HS-5 (cell line): ENCODE measurements at regions not wholly inside any gene's neighbourhood (a gene's known extent, or its start where the extent isn't known, plus 50 kb on each side); places are given as distances from the start of the nearest gene placed in this dataset.

Source experiments
- DNase-seq: peaks from one replicate; pipeline ENCODE4 v3.0.0-alpha.2; 2012; ENCODE audit warnings: low read depth

DNA sequence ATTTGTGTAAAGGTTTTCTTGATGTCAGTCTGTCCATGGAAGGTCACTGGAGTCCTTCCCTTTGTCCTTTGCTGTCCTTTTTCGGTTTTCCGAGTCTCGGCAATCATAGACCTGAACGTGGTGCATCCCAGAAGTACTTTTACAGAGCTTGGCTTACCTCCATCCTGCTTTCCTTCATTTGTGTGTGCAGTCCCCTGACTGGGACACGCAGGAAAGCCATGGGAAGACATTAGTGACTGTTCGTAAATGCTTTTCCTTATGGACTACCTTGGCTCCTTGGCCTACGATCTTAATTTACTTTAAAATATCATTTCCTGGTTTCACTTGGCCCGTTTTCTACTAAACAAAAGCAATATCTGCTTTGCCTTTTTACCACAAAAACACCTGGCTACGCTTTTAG, 328.4 kb upstream of the RARB start:
- no peak for DNase-seq

DNA sequence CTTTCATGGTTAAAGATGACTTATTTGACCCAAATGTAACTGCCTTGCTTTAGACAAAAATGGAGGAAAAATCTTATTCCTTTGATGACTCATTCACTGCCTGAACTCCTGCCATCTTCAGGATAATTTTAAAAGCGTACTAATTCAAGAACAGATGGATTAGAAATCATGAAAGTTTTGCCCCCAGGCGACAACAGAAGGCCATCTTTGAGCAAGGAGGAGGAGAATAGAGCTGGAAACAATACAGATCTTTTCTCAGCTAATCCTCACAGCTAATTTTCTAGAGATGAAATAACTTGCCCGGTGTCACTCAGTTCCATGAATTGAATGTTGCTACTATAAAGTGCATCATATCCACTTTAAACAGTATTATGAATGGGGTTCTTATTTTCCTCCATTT, 324.7 kb upstream of the RARB start:
- no peak for DNase-seq

DNA sequence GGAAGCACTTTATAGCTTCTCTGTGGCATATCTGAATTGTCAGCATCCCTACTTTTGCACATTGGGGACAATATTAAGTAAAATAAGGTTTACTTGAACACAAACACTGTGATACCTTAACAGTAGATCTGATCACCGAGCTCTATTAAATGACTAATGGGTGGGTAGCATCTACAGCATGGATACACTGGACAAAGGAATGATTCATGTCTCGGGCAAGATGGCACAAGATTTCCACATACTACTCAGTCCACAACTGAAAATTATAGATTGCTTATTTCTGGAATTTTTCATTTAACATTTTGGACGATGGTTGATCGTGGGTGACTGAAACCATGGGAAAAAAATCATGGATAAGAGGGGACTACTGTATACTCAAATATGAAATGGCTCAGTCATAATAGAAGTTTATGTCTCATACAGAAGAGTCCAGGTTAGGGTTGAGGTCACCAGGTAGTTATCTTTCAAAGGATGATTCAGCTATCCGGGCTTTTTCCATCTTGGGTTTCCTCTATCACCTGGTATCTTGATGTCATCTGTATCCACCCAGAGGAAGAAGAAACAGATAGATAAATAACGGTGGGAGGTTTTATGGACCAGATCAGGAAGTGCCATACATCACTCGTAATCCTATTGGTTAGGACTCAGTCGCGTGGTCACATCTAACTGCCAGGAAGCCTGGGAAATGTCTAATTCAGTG, 320.0 kb upstream of the RARB start:
- no peak for DNase-seq

DNA sequence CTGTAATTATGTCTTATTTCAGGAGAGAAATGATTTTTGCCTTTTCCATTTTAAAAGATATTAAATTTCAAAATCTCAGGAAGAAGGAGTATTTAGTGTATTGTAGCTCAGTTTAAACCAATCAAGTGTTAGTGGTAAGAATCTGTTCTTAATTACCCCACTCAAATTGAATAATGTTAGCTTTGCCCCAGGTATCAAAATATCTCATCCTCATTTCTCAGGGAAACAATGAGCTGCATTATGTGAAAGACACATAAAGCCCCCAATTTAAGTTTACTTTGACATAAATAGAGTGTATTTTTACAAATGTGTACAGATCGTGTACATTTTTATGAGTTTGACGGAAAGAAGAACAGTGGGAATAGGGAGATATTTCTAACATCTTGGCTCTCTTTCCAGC, 317.4 kb upstream of the RARB start:
- no peak for DNase-seq

DNA sequence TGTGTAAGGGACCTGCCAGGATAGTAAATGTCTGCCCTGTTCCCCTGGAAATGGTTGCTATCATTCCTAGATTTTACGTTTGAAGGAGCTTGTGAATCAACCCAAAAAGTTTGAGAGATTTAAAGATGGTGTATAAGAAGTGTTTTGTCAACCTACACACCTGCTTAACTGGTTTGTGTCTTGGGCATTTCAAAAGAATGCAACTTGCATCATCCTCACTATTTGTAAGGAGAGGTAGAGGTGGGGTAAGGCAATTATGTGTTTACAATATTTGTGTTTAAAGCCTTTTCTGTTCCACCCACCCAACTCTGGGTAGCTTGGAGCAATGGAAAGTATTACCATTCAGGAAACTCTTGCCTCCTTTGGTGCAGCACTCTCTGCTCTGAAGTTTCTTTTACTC, 314.2 kb upstream of the RARB start:
- no peak for DNase-seq

DNA sequence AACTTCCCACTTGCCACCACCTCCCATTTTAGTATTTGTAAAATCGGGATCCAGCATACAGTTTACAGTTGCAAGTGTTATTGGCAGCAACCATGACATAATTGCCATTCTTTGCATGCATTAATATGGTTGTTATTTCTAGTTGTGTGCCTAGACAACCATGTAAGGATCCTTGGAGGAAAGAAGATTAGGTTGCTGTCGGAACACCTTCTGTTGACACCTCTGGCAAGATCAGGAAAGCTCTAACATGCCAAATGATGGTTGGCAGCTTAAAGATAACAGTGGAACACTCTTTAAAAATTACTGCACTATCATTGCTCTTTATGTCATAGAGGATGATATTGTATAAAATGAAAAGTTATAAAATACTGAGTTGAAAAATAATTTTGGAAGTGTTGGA, 313.5 kb upstream of the RARB start:
- DNase-seq: no peak

DNA sequence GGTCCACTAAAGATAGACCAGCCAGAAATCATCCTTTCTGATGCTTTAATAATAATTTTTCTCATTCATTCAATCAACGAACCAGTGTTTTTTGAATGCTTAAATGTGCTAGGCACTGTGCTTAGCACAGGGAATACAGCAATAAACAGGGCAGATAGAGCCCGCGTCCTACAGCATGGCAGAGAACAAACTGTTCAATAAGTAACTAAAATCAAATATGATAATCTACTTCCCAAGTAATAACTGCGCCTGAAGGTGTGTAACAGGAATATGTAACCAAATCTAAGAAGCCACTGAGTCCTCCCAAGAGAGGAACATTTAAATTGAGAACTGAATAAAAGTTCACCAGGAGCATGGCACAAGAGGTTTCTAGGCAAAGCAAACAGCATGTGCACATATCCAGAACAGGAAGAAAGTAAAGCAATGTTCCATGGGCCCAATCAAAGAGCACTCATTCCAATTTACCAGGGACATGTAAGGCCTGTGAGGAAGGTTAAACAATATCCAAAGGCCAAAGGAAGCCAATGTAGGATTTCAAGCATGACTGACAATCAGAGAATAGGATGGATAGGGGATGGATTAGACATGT, 311.0 kb upstream of the RARB start:
- DNase-seq: no peak

DNA sequence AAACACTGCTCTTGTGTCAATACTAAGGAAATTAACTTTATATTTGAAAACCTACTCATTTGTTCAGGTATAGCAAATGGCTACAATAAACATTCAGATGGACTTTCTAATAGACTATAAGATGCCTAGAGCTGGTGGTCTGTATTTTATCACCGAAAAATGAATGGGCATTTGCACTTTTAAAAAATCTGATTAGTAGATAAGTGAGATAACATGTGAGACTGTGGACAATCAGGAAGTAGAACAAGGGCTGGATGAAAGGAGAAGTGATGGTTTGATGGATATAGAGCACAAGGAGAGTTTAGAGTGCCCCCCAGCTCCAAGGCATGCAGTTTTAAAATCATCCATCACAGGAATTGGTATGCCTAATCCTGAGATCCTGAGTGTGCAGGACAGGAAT, 308.4 kb upstream of the RARB start:
- DNase-seq: no peak

DNA sequence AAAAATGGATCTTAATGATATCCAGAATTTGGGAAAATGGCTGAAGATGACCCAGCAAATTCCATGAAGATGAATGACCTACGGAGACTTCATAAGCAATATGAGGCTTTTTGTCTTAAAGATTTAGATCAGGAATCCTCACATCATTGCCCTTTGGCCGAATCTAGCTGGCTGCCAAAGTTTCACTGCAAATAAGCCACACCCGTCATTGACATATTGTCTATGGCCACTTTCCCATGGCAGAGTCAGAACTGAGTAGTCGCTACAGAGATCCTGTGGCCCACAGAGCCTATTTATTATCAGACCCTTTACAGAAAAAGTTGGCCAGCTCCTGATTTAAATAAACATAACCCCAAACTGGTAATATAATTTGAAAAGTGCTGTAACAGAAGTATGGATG, 307.4 kb upstream of the RARB start:
- DNase-seq: no peak

DNA sequence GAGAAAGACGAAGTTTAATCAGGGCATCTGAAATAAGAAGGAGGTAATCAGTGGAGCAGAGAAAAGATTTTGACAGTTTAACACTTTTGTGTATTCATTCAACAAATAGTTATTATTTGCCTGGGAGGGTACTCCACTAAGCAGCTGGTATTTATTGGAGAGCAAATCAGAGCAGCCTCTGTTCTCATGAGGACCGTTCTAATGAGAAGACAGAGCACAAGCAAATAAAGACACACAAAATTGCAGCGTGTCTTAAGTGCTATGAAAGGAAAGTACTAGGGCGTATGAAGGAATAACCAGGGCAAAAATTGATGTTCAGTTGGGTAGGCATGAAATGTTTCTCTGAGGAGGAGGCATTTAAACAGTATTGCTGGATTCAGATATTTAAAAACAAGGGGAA, 302.9 kb upstream of the RARB start:
- DNase-seq: no peak

DNA sequence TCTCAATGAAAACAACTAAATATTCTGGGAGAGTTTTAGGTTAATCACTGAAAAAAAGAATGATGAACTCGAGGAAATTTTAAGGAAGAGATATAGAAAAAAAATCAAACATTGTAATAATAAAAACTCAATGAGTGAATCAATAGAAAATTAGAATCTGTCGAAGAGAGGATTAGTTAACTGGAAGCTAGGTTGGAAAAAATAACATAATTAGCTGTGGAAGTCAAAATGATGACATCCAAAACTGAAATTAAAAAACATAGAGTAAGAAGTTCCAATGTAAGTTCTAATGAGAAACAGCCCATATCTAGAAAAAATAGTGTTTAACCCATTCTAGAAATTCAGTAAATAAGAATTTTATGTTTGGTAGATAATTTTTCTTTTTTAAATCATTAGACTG, 299.3 kb upstream of the RARB start:
- no peak for DNase-seq

DNA sequence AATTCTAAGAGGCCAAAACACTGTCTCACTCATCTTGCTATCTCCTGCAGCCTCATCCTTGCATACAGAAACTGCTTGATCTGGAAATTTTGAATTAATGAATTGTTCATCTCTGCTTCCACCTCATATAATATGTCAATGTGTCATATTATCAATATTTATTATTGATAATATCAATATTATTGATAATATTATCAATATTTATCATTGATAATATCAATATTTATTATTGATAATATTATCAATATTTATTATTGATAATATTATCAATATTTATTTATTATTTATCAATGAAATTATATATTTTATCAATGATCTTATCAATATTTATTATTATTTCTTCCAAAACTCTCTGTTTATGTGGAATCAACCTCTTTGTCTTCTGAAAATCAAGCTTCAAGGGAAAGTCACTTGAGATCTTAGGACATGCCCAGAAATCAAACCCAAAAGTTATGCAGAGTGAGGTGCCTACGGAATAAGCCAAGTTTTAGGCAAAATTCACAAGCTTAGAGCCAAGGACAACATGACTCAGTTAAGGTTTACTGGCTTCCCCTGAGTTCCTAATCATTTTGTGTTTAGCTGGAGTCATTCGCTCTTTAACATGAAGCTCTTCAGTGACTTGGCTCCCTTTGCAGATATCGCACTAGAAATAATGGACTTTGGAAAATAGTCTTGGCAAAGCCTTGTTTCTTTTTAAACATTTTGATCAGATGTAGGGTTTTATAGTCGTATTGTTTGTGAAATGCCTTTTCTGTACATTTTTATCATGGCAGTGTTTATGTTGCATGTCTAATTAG, 297.1 kb upstream of the RARB start:
- no peak for DNase-seq

DNA sequence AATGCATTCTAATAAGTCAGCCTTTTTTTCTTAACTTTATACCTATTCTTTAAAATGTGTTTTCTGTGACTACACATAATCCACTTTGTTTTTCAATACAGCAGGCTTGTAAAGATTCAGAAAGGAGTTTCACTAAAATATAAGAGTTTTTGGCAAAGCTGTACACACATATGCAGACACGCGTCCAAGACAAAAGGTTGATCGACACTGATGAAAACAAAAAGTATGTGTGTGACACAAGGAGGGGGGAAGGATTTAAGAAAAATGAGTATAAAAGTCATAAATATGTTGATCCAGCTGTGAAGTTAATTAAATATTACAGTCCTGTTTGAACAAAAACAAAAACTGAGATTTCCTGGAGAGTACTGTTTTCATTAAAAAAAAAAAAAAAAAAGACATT, 294.5 kb upstream of the RARB start:
- no peak for DNase-seq

DNA sequence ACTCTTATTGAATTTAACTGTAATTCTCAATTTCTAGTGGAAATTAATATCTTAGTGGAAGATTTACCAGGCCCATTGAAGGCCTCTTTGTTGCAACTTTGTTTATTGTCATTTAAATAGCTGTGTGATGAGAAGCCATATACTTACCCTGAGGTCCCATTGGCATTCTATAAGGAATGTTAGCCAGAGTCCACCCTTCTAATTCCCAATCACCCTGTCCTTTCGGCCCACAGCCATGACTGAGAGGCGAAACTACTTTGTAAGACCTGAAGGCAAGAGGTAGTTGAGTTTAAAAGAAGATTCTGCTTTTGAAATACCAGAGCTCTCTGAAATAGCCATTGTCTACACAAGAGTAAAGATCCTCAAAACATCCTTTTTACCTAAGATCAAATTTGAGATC, 290.5 kb upstream of the RARB start:
- DNase-seq: no peak

DNA sequence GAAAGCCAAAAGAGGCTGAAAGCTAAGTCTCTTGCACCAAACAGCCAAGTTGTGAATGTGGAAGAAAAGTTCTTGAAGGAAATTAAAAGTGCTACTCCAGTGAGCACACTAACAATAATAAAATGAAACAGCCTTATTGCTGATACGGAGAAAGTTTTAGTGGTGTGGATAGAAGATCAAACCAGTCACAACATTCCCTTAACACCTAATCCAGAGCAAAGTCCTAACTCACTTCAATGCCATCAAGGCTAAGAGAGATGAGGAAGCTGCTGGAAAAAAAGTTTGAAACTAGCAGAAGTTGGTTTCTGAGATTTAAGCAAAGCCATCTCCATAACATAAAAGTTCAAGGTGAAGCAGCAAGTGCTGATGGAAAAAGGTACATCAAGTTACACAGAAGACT, 288.8 kb upstream of the RARB start:
- no peak for DNase-seq

DNA sequence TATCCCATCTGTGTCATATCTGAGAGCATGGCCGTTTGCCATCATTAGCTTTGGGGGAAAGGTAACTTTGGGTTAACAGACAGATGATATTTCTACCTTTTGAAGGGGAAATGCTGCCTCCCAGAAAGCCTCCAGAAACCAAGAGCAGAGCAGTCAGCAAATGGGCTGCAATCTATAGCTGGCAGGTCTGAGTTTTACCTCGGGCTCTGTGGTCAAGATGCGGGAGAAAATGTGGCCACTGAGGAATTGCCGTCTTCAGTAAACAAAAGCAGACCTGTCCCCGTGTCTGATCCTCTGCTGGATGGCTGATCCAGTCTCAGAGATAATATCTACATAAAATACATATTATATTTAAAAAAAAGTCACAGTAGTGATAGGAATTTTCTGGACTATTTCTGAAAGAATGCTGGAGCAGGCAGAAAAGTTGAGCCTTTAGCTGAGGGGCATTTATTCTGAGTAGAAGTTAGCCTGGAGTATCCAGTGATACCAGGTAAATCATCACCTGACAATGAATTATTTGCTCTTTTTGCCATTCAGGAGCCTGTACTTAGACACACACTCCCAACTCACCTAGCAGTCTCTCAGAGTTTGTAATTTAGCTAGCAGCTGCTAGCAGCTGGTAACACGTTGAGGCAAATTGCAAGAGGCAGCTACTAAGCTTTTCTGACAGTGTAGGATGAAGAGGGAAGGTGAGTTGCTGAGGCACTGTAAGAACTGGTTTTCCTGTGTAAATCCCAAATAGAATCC, 285.3 kb upstream of the RARB start:
- DNase-seq: no peak

DNA sequence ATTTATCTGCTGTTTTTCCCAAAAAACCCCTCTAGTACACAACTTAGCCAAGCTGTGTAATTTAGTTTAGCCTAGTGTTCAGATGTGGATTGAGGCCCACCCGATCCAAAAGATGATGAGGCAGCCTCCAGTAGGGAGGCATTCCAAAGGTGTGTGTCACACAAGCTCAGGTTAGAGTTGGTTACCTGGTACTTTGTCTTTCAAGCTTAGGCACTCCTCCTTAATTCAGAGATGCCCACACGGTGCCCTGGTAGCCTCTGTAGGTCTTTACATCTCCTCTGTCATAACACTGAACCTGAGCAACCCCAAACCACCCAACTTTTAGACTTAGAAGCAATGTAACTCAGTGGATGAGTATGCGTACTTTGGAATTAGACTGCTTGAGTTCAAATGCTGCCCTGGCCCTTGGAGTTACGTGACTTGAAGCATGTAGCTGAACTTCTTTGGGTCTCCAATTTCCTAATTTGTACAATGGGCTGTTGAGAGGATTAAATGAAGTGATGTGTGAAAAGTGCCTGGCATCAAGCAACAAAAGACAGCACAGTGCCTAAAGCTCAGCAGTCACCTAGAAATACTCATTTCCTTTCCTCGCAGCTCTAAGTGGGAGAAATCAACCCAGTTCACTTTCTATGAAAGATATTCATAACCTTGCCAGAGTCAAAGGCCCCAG, 284.6 kb upstream of the RARB start:
- no peak for DNase-seq

DNA sequence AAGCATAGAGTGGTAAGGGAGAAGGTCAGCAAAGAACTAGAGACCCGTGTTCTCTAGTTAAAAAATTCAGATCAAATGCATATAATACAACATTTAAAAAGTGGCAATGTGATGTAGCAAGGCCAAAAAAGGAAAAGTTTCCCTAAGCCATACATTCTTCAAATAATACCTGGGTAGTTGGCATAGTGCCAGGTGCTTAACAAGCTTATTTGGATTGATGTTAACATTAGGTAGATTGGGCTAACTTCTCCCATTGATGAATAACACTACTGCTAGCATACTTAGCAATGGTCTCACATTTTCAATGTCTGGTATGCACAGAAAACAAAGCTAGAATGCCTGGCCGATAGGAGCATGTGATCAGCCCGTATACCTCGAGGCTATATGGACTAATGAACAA, 283.6 kb upstream of the RARB start:
- no peak for DNase-seq

DNA sequence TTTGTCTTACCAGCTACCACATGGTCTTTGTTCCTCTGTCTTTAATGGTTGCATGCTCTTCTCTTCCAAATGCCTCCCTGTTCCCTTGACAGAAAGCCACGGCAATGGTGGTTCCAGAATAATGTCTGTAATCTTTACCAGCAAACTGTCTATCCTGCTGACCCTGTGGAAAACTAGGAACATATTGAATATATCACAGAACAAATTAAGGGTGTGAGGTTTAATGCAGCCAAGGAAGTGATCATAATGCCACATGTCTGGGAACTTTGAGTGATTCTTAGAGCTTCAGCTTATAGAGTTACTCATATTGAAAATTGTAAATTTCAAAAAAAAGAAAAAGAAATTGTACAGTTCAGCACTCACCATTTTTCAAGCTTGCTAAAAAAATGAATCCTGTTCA, 282.9 kb upstream of the RARB start:
- no peak for DNase-seq

DNA sequence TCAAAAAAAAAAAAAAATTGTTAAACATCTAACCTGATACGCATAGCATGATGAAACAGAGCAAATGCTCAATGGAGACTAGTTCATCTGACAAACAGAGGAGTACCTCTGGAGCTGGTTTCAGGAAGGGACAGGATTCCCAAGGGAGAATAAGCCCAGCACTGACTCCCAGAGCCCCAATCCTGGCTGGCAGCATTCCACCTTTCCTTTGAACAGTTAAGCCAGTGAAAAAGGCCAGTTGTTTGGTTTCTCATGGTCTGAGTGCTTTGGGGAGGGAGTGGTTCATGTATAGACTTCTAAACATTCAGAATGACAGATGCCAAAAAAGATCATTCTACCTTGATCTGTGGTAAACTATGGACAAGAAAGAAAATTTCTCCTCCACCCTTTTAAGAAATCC, 277.9 kb upstream of the RARB start:
- DNase-seq: no peak

DNA sequence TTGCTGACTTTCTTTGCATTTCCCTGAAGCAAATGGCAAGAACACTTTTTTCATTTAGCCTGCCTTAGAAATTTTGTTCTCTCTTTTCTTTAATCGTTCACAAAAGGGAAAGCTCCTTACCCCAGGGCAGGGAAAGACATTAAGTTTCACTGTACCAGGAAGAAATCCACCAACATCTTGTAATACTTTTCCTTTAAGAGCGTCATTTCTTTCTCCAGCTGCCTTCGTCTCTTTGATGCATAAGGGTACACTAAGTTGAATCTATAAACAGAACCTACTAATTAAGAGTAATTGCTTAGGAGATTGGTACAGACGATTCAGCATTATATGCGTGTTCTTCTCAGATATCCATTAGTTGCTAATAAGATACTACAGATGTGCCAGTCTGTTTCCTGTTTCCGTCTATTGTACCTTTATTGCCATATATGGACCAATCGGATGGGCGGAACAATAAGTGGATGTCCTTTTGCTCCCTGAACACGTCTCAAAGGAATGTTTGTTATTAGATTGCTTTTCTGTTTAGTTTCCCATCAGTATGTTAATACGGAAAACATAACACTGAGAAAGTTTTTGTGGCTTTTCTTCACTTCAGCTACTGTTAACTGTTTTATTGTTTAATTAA, 276.7 kb upstream of the RARB start:
- DNase-seq: no peak

DNA sequence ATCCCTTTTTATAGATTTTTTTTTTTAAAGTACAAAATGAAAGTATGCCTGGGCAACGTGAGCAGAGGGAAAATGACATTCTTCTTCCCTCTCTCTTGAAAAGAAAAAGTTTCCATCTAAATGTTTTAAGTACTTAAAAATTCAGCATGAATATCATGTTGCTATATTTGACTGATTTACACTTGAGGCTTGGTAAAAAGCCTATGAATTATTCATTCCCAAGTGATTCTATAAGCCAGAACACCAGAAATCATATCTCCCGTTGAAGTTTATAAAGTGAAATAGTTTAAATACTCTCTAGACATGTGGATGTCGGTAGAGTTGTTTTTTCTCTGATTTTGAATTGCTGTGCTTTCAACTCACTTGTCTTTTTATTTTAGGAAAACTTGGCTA, 276.2 kb upstream of the RARB start:
- DNase-seq: no peak
